ENCODE measurements at regions not wholly inside any gene's neighbourhood (a gene's known extent, or its start where the extent isn't known, plus 50 kb on each side); places are given as distances from the start of the nearest gene placed in this dataset.

DNA sequence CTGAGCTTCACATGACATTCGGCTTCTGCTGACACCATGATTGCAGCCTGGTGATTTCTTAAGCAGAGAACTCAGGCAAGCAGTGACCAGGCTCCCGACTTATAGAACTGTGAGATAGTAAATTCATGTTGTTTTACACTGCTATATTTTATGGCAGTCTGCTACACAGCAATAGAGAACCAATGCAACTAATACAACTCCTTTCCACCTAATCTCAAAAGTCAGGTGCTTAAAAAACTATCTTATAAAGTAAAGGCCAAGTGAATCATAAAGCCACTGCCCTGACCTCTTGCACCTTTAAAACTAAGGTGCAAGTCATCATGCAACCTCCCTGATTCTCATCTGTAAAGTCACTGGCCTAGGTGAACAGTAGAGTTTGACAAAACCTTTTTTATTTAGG lies 95.3 kb upstream of the GLS start:
- POLR2A ChIA-PET: no interaction called here
- TF ChIP-seq ZNF544 (tag by site-specific recombination; IDR thresholded peaks at IDR 0.05) (no peak), ZNF510 (tag by site-specific recombination; IDR thresholded peaks at IDR 0.05; ENCODE audit: insufficient replicate concordance) (no peak)
- TF ChIP-seq, protein P1, sequence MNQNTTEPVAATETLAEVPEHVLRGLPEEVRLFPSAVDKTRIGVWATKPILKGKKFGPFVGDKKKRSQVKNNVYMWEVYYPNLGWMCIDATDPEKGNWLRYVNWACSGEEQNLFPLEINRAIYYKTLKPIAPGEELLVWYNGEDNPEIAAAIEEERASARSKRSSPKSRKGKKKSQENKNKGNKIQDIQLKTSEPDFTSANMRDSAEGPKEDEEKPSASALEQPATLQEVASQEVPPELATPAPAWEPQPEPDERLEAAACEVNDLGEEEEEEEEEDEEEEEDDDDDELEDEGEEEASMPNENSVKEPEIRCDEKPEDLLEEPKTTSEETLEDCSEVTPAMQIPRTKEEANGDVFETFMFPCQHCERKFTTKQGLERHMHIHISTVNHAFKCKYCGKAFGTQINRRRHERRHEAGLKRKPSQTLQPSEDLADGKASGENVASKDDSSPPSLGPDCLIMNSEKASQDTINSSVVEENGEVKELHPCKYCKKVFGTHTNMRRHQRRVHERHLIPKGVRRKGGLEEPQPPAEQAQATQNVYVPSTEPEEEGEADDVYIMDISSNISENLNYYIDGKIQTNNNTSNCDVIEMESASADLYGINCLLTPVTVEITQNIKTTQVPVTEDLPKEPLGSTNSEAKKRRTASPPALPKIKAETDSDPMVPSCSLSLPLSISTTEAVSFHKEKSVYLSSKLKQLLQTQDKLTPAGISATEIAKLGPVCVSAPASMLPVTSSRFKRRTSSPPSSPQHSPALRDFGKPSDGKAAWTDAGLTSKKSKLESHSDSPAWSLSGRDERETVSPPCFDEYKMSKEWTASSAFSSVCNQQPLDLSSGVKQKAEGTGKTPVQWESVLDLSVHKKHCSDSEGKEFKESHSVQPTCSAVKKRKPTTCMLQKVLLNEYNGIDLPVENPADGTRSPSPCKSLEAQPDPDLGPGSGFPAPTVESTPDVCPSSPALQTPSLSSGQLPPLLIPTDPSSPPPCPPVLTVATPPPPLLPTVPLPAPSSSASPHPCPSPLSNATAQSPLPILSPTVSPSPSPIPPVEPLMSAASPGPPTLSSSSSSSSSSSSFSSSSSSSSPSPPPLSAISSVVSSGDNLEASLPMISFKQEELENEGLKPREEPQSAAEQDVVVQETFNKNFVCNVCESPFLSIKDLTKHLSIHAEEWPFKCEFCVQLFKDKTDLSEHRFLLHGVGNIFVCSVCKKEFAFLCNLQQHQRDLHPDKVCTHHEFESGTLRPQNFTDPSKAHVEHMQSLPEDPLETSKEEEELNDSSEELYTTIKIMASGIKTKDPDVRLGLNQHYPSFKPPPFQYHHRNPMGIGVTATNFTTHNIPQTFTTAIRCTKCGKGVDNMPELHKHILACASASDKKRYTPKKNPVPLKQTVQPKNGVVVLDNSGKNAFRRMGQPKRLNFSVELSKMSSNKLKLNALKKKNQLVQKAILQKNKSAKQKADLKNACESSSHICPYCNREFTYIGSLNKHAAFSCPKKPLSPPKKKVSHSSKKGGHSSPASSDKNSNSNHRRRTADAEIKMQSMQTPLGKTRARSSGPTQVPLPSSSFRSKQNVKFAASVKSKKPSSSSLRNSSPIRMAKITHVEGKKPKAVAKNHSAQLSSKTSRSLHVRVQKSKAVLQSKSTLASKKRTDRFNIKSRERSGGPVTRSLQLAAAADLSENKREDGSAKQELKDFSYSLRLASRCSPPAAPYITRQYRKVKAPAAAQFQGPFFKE (tag by site-specific recombination; IDR thresholded peaks at IDR 0.05; ENCODE audit: borderline replicate concordance): no peak
- CTCF ChIA-PET: interaction anchor here (2.3 kb wide), 1 partner anchor 16 kb away, joined by 6 read pairs; no protein-coding TSS in a partner anchor
- no peak overlapping the region for H3K4me3 ChIP-seq (ENCODE audit: low read depth, low read length)
- H3K36me3 ChIP-seq (ENCODE audit: control insufficient read depth in 2 of 2, insufficient read depth in 1 of 2, low read length in 2 of 2): no peaks in the 10 kb centered on the region
- H3K27ac ChIP-seq (ENCODE audit: extremely low read depth, low read depth, low read length): no peak overlapping the region
- peaks cover 5% of the 10 kb centered on the region; the same call in 1 of the 2 replicates for H3K4me1 ChIP-seq (ENCODE audit: control insufficient read depth, insufficient read depth, low read length)
- H3K9me3 ChIP-seq (ENCODE audit: control insufficient read depth, insufficient read depth, low read depth, low read length): no peaks in the 10 kb centered on the region

DNA sequence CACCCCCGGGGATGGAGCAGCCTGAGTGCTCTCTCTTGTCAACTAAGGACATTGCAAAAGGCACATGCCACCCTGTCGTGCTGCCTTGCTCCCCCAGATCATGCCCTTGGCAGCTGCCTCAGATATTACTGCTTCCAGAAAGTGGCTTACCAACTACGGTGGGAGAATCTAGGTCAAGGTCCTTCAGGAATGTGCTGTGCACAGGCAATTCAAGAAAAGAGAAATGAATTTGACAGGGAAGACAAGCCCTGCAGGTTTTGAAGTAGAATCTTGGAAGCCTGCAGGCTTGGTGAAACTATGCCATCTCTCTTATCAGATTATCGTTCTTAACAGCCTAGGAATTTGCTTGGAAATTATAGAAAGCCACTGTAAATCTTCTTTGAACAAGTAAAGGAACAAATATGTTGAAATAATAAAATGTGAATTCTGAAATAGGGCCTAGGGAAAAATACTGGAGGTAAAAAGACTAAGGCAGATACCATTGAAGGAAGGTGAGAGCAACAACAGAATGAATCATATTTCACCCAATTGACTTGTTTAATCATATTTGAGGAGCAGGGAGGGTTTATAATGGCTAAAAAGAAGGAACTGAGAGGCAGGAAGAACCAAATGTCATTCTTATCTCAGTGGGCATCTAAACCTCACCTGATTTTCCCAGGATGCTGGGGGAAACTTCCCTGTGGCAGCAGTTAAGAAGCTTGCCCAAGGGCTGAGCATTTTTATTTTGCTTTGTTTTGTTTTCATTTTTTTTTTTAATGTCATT lies 94.0 kb upstream of the GLS start:
- CTCF ChIA-PET: interaction anchor here (0.6 kb wide), 1 partner anchor 625 kb away, joined by 3 read pairs; no protein-coding TSS in a partner anchor
- TF ChIP-seq, protein P2, sequence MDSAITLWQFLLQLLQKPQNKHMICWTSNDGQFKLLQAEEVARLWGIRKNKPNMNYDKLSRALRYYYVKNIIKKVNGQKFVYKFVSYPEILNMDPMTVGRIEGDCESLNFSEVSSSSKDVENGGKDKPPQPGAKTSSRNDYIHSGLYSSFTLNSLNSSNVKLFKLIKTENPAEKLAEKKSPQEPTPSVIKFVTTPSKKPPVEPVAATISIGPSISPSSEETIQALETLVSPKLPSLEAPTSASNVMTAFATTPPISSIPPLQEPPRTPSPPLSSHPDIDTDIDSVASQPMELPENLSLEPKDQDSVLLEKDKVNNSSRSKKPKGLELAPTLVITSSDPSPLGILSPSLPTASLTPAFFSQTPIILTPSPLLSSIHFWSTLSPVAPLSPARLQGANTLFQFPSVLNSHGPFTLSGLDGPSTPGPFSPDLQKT (IDR thresholded peaks at IDR 0.05; ENCODE audit: borderline replicate concordance, low read depth, low read length): no peak
- TF ChIP-seq ZNF610 (tag by site-specific recombination; IDR thresholded peaks at IDR 0.05; ENCODE audit: borderline replicate concordance): no peak
- no peak for TF ChIP-seq MYNN (tag by site-specific recombination; IDR thresholded peaks at IDR 0.05; ENCODE audit: borderline replicate concordance)
- POLR2A ChIA-PET: no interaction called here
- no peaks in the 10 kb centered on the region for H3K9me3 ChIP-seq (ENCODE audit: control insufficient read depth, insufficient read depth, low read depth, low read length)
- no peak overlapping the region for H3K27ac ChIP-seq (ENCODE audit: extremely low read depth, low read depth, low read length)
- peaks cover 10% of the 10 kb centered on the region for H3K4me1 ChIP-seq (ENCODE audit: control insufficient read depth, insufficient read depth, low read length)
- no peak overlapping the region for H3K4me3 ChIP-seq (ENCODE audit: low read depth, low read length)
- no peaks in the 10 kb centered on the region for H3K36me3 ChIP-seq (ENCODE audit: control insufficient read depth in 2 of 2, insufficient read depth in 1 of 2, low read length in 2 of 2)

DNA sequence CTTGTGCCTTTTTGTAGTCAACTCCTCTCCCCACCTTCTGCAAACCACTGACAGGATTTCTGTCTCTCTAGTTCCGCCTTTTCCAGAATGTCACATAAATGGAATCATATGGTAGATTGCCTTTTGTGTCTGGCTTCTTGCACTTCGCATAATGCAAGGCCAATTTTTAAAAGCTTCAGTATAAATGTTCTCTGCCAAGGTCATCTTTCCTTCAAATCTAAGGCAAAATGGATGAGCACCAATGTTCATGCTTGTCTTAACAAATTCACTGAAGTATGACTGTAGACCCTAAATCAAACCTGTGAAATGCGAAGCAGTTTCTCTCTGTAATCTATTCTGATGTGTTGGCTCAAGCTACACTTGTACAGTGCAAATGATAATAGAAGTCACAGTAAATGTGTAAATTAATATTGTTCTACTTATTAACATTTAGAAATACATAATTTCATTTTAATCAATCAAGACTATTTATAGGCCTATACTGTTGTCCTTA lies 92.8 kb upstream of the GLS start:
- POLR2A ChIA-PET: no interaction called here
- no peak overlapping the region for H3K4me3 ChIP-seq (ENCODE audit: low read depth, low read length)
- no peak overlapping the region for H3K27ac ChIP-seq (ENCODE audit: extremely low read depth, low read depth, low read length)
- CTCF ChIA-PET: interaction anchor here (0.6 to 1.2 kb wide), 3 partner anchors 16 to 265 kb away, joined by 3 to 7 read pairs (median 4); no protein-coding TSS in a partner anchor
- no peaks in the 10 kb centered on the region for H3K9me3 ChIP-seq (ENCODE audit: control insufficient read depth, insufficient read depth, low read depth, low read length)
- H3K4me1 ChIP-seq (ENCODE audit: control insufficient read depth, insufficient read depth, low read length): peaks cover 17% of the 10 kb centered on the region
- TF ChIP-seq ZNF184 (tag by site-specific recombination; IDR thresholded peaks at IDR 0.05): no peak
- H3K36me3 ChIP-seq (ENCODE audit: control insufficient read depth in 2 of 2, insufficient read depth in 1 of 2, low read length in 2 of 2): no peaks in the 10 kb centered on the region
